Fibroblast of lung (primary cell): ENCODE measurements at regions not wholly inside any gene's neighbourhood (a gene's known extent, or its start where the extent isn't known, plus 50 kb on each side); places are given as distances from the start of the nearest gene placed in this dataset.

Experiments used
- DNase-seq, 2 donors: peaks; one replicate each; pipeline versions ENCODE4 v3.0.0 to v3.0.0-alpha.2; 2010; ENCODE audit warnings: low read depth in 2 of 2
- H2AFZ ChIP-seq: 2 replicates; pipeline ENCODE4 v1.5.1; 2012; ENCODE audit warnings: low read length, control low read depth, inconsistent platforms
- H3K27ac ChIP-seq: 2 replicates; pipeline ENCODE4 v1.5.1; 2011; ENCODE audit warnings: low read length, control low read depth; ENCODE audit not compliant: insufficient read depth
- H3K27me3 ChIP-seq: 2 replicates; pipeline ENCODE4 v1.5.1; 2011; ENCODE audit warnings: mild to moderate bottlenecking, low read length; ENCODE audit not compliant: control insufficient read depth, insufficient read depth
- H3K36me3 ChIP-seq: 2 replicates; pipeline ENCODE4 v1.5.1; 2011; ENCODE audit warnings: low read length; ENCODE audit not compliant: control insufficient read depth, insufficient read depth
- H3K4me1 ChIP-seq: 2 replicates; pipeline ENCODE4 v1.5.1; 2011; ENCODE audit warnings: low read length; ENCODE audit not compliant: control insufficient read depth, insufficient read depth; ENCODE audit errors: extremely low read depth
- H3K4me2 ChIP-seq: 2 replicates; pipeline ENCODE4 v1.5.1; 2011; ENCODE audit warnings: low read length, control low read depth; ENCODE audit not compliant: insufficient read depth; ENCODE audit errors: extremely low read depth
- H3K4me3 ChIP-seq, 4 experiments: fragments of 200-600 bp in 1 of 4; sonication (generic) in 1 of 4; replicated peaks in 1 of 4; 2 replicates each; pipeline ENCODE4 v1.5.1; 2011 to 2016; ENCODE audit warnings: low read length in 4 of 4, low read depth in 3 of 4, mild to moderate bottlenecking in 3 of 4, control low read depth in 2 of 4, inconsistent platforms in 1 of 4, mixed read lengths in 1 of 4; ENCODE audit not compliant: insufficient read depth in 1 of 4; ENCODE audit errors: control extremely low read depth in 1 of 4
- H3K79me2 ChIP-seq: 2 replicates; pipeline ENCODE4 v1.5.1; 2012; ENCODE audit warnings: mild to moderate bottlenecking, low read length, inconsistent platforms; ENCODE audit not compliant: control insufficient read depth, insufficient read depth
- H3K9ac ChIP-seq: 2 replicates; pipeline ENCODE4 v1.5.1; 2011; ENCODE audit warnings: mild to moderate bottlenecking, low read length, control low read depth; ENCODE audit not compliant: insufficient read depth
- H3K9me3 ChIP-seq: 2 replicates; pipeline ENCODE4 v1.5.1; 2012; ENCODE audit warnings: low read depth, low read length; ENCODE audit not compliant: control insufficient read depth, insufficient read depth
- H4K20me1 ChIP-seq: 2 replicates; pipeline ENCODE4 v1.5.1; 2011; ENCODE audit warnings: low read length; ENCODE audit not compliant: control insufficient read depth, insufficient read depth; ENCODE audit errors: extremely low read depth
- EZH2 ChIP-seq: IDR thresholded peaks from 2 replicates; pipeline ENCODE4 v1.5.1; 2012; ENCODE audit warnings: low read length, control low read depth, mild to moderate bottlenecking; ENCODE audit errors: missing control alignments
- TF ChIP-seq, protein P1 (sequence below), 2 donors: IDR thresholded peaks in 1 of 2; conservative IDR thresholded peaks in 1 of 2; 1 replicate in 1 of 2; 2 replicates in 1 of 2; pipeline ENCODE4 v1.5.1; 2011 to 2012; ENCODE audit warnings: low read length in 2 of 2, control low read depth in 1 of 2, inconsistent platforms in 1 of 2, low read depth in 1 of 2, mild to moderate bottlenecking in 1 of 2

DNA sequence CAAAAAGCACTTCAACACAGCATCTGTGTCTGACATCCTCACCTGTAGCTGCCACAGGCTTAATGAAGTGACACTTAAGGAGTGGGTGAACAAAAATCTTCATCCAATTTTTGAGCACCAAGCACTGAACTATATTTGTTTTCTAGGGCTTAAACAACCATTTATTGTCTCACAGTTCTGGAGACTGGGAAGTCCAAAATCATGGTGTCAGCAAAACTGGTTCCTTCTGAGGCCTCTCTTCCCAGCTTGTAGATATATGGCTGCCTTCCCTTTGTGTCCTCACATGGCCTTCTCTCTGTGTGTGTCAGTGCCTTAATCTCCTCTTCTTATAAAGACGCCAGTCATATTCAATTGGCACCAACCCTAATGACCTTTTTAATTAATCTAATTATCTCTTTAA is 189.2 kb upstream of the CLNK start:
- Histone ChIP-seq H4K20me1 (no peaks in the 10 kb centered on the region), H3K9ac (no peak overlapping the region), H3K9me3 (no peaks in the 10 kb centered on the region), H3K27ac (no peak overlapping the region), H3K4me1 (no peaks in the 10 kb centered on the region), H3K36me3 (no peaks in the 10 kb centered on the region), H3K4me3 (no peak overlapping the region), H3K4me2 (no peak overlapping the region), H3K79me2 (no peaks in the 10 kb centered on the region), H3K27me3 (no peaks in the 10 kb centered on the region), H2AFZ (no peak overlapping the region)
- TF ChIP-seq, protein P1, sequence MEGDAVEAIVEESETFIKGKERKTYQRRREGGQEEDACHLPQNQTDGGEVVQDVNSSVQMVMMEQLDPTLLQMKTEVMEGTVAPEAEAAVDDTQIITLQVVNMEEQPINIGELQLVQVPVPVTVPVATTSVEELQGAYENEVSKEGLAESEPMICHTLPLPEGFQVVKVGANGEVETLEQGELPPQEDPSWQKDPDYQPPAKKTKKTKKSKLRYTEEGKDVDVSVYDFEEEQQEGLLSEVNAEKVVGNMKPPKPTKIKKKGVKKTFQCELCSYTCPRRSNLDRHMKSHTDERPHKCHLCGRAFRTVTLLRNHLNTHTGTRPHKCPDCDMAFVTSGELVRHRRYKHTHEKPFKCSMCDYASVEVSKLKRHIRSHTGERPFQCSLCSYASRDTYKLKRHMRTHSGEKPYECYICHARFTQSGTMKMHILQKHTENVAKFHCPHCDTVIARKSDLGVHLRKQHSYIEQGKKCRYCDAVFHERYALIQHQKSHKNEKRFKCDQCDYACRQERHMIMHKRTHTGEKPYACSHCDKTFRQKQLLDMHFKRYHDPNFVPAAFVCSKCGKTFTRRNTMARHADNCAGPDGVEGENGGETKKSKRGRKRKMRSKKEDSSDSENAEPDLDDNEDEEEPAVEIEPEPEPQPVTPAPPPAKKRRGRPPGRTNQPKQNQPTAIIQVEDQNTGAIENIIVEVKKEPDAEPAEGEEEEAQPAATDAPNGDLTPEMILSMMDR (conservative IDR thresholded peaks at IDR 0.05 in 1 of 2, IDR thresholded peaks at IDR 0.05 in 1 of 2; ENCODE audit: low read depth in 1 of 2, low read length in 2 of 2), result no peak
- TF ChIP-seq EZH2, result no peak
- DNase-seq, result no peak

DNA sequence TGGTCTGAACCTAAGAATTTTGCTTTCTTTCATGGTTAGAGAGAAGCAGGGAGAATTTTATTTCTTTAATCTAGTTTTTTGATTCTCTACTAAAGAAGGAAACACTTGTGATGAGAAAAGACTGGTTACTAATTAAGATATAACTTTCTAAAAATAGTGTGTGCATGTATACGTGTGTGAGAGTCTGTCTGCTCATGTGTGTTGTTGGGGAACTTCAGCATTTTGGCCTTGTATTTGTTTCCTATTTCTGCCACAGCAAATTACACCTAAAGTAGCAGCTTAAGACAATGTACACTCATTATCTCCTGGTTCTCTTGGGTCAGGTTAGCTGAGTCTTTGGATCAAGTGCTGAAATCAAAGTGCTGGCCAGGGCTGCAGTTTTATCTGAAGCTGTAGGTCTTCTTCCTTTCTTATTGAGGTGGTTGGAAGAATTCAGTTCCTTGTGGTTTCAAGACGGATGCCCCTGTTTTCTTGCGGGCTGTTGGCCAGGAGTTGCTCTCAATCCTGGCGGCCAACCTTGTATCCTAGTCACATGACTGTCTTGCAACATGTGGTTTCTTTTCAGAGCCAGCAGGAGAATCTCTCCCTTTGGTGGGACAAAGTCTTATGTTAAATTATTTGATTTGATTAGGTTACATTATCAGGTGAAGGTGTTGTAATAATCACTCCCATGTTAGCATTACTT is 188.4 kb upstream of the CLNK start:
- TF ChIP-seq EZH2, result no peak
- TF ChIP-seq, protein P1 (conservative IDR thresholded peaks at IDR 0.05 in 1 of 2, IDR thresholded peaks at IDR 0.05 in 1 of 2; ENCODE audit: low read depth in 1 of 2, low read length in 2 of 2), result no peak

DNA sequence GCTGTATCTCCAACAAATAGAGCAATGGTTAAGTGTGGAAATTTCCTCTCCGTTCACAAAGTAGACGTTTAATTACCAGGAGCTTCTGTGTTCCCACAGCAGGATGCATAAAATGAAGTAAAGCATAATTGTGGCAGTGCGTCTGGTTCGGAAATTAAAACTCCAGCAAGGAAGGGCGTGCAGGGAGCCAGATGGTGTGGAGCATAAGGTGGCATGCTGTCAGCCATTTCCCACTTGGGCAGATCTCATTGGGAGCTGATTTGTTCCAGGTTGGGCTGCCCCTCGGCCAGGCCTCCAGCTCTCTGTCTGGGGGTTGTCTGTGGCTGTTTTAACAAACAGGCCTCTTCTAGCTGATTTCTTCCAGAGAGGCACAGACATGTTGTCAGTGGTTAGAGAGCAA is 182.1 kb upstream of the CLNK start:
- Histone ChIP-seq H3K27me3 (no peaks in the 10 kb centered on the region), H4K20me1 (no peaks in the 10 kb centered on the region), H3K4me3 (no peak overlapping the region), H3K36me3 (no peaks in the 10 kb centered on the region), H3K4me2 (no peak overlapping the region), H3K79me2 (no peaks in the 10 kb centered on the region), H3K9me3 (no peaks in the 10 kb centered on the region), H3K9ac (no peak overlapping the region), H3K27ac (no peak overlapping the region), H2AFZ (no peak overlapping the region), H3K4me1 (no peaks in the 10 kb centered on the region)
- TF ChIP-seq EZH2, result no peak
- TF ChIP-seq, protein P1 (conservative IDR thresholded peaks at IDR 0.05 in 1 of 2, IDR thresholded peaks at IDR 0.05 in 1 of 2; ENCODE audit: low read depth in 1 of 2, low read length in 2 of 2), result no peak
- no peak for DNase-seq

More for the DNA sequence above, 188.4 kb upstream of the CLNK start:
- DNase-seq, result peak; percentile 4 to 59
- no peaks in the 10 kb centered on the region for H3K36me3 ChIP-seq
- no peaks in the 10 kb centered on the region for H3K9me3 ChIP-seq
- no peak overlapping the region for H2AFZ ChIP-seq
- H3K79me2 ChIP-seq, result no peaks in the 10 kb centered on the region
- no peak overlapping the region for H3K27ac ChIP-seq
- no peaks in the 10 kb centered on the region for H3K4me1 ChIP-seq
- H3K4me3 ChIP-seq, result no peak overlapping the region
- H3K4me2 ChIP-seq, result no peak overlapping the region
- no peaks in the 10 kb centered on the region for H4K20me1 ChIP-seq
- H3K9ac ChIP-seq, result no peak overlapping the region
- H3K27me3 ChIP-seq, result no peaks in the 10 kb centered on the region
